Panc1 (cell line): ENCODE measurements at regions not wholly inside any gene's neighbourhood (a gene's known extent, or its start where the extent isn't known, plus 50 kb on each side); places are given as distances from the start of the nearest gene placed in this dataset.

Source experiments
- POLR2AphosphoS5 ChIP-seq: IDR thresholded peaks from 2 replicates; pipeline ENCODE4 v1.6.1; 2012; ENCODE audit warnings: mild to moderate bottlenecking, low read depth, low read length, moderate library complexity
- SIN3A ChIP-seq: IDR thresholded peaks from 2 replicates; pipeline ENCODE4 v1.6.1; 2012; ENCODE audit warnings: low read depth, mild to moderate bottlenecking, low read length, moderate library complexity, borderline replicate concordance; ENCODE audit not compliant: insufficient read depth
- TCF7L2 ChIP-seq: IDR thresholded peaks from 2 replicates; pipeline ENCODE4 v1.6.1; 2011; ENCODE audit warnings: mild to moderate bottlenecking, low read depth, low read length, inconsistent platforms
- TF ChIP-seq, protein P1 (sequence below): fragments of 450-650 bp; IDR thresholded peaks from 2 replicates; pipeline ENCODE4 v1.5.1; 2017; ENCODE audit warnings: mild to moderate bottlenecking

DNA sequence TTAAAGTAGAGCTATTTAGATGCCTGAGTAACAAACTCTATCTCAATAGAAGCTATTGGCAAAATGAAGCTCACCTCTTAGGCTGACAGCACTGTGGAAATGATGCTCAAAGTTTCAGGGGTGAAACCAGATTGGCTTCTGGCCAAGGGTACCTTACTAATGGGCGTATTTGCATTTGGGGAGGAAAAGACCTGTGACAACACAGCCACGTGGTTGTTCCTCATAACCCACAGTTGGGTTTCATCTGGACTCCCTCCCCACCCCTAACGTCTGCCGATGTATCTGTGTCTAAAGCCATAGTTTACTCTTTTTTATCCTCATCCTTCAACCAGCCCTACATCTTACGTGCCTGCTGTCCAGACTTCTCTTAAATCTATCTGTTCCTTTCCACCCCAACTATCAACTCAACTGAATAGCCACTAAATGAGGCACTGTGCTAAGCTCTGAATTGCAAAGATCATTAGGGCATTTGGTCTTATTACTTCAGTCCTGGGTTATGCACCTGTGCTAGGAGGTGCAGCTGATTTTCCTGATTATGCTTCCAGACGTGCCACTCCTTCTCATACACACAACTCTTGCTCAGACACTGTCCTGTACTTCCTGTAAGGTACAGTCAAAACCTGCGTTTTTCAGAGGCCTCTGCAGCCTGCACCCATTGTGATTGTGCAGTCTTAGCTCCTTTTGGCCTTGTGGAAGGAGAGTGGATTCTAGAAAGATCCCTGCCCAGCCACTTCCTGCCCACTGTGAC lies 80.6 kb upstream of the ARMC2 start:
- TF ChIP-seq, protein P1, sequence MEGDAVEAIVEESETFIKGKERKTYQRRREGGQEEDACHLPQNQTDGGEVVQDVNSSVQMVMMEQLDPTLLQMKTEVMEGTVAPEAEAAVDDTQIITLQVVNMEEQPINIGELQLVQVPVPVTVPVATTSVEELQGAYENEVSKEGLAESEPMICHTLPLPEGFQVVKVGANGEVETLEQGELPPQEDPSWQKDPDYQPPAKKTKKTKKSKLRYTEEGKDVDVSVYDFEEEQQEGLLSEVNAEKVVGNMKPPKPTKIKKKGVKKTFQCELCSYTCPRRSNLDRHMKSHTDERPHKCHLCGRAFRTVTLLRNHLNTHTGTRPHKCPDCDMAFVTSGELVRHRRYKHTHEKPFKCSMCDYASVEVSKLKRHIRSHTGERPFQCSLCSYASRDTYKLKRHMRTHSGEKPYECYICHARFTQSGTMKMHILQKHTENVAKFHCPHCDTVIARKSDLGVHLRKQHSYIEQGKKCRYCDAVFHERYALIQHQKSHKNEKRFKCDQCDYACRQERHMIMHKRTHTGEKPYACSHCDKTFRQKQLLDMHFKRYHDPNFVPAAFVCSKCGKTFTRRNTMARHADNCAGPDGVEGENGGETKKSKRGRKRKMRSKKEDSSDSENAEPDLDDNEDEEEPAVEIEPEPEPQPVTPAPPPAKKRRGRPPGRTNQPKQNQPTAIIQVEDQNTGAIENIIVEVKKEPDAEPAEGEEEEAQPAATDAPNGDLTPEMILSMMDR, result no peak
- TF ChIP-seq POLR2AphosphoS5 (no peak), TCF7L2 (no peak), SIN3A (no peak)
